Right ventricle myocardium superior (tissue), 1 donor: ENCODE measurements at regions not wholly inside any gene's neighbourhood (a gene's known extent, or its start where the extent isn't known, plus 50 kb on each side); places are given as distances from the start of the nearest gene placed in this dataset.
"Not testable (repeated sequence)": the region's sequence is repeated elsewhere in the genome, so short reads cannot be mapped to it uniquely, and the experiment has no call there.

ENCODE experiments used
- ATAC-seq: fragments of 200-7000 bp; cut with Tn5 transposase; one replicate; pipeline ENCODE4 v1.9.1; 2020; ENCODE audit warnings: mild to moderate bottlenecking; ENCODE audit not compliant: poor library complexity
- DNase-seq: peaks from one replicate; pipeline ENCODE4 v3.0.0-alpha.2; 2020
- intact Hi-C: fragments of 100-400 bp; cut with DNase I; formaldehyde crosslinking; loops from one replicate; pipeline ENCODE4 v1.11.2; 2022
- donor health status: DM: no; HTN: yes; CAD: no; lungs with severe emphysema.

- ATAC-seq, result no peak
- intact Hi-C loops, result no loop called here
- no peak for DNase-seq
Measured at GRCh38 chrX:33989936-33990335, 142.2 kb downstream of the FAM47A start.

GRCh38 chrX:33987458-33987857, 144.7 kb downstream of the FAM47A start:
- intact Hi-C loops, result no loop called here
- ATAC-seq (no peak), DNase-seq (no peak)

GRCh38 chrX:33974676-33975075, 157.4 kb downstream of the FAM47A start:
- intact Hi-C loops, result no loop called here
- no peak for ATAC-seq
- DNase-seq, result no peak

GRCh38 chrX:33970028-33970967, 161.8 kb downstream of the FAM47A start:
- ATAC-seq (no peak), DNase-seq (no peak)
- intact Hi-C loops, result no loop called here

- intact Hi-C loops, result no loop called here
Measured at GRCh38 chrX:33969105-33969504, 163.0 kb downstream of the FAM47A start.

GRCh38 chrX:33968611-33969010, 163.5 kb downstream of the FAM47A start:
- ATAC-seq (no peak), DNase-seq (no peak)
- intact Hi-C loops, result no loop called here

More at GRCh38 chrX:33969105-33969504, 163.0 kb downstream of the FAM47A start:
- ATAC-seq, result no peak
- DNase-seq, result no peak

GRCh38 chrX:33949300-33949699, 182.8 kb downstream of the FAM47A start:
- ATAC-seq (no peak), DNase-seq (no peak)
- intact Hi-C loops, result no loop called here

- ATAC-seq, DNase-seq, intact Hi-C loops: not testable (repeated sequence)
Measured at GRCh38 chrX:33926249-33926648, 205.9 kb downstream of the FAM47A start.

- DNase-seq (no peak), ATAC-seq (no peak)
- intact Hi-C loops, result no loop called here
Measured at GRCh38 chrX:33923262-33923661, 208.9 kb downstream of the FAM47A start.

- no peak for ATAC-seq
- intact Hi-C loops, result no loop called here
- no peak for DNase-seq
Measured at GRCh38 chrX:33909836-33910235, 222.3 kb downstream of the FAM47A start.

- no peak for ATAC-seq
- DNase-seq, result no peak
- intact Hi-C loops, result no loop called here
Measured at GRCh38 chrX:33908898-33909297, 223.2 kb downstream of the FAM47A start.

GRCh38 chrX:33908074-33908473, 224.0 kb downstream of the FAM47A start:
- ATAC-seq, result no peak
- intact Hi-C loops, result no loop called here

GRCh38 chrX:33906971-33907370, 225.1 kb downstream of the FAM47A start:
- ATAC-seq (no peak), DNase-seq (no peak)
- intact Hi-C loops, result no loop called here

More at GRCh38 chrX:33908074-33908473, 224.0 kb downstream of the FAM47A start:
- no peak for DNase-seq

- intact Hi-C loops, result no loop called here
- ATAC-seq (no peak), DNase-seq (no peak)
Measured at GRCh38 chrX:33892670-33893069, 239.4 kb downstream of the FAM47A start.

- intact Hi-C loops, result no loop called here
- no peak for DNase-seq
- ATAC-seq, result no peak
Measured at GRCh38 chrX:33855251-33855650, 276.9 kb downstream of the FAM47A start.

GRCh38 chrX:33852146-33852545, 280.0 kb downstream of the FAM47A start:
- DNase-seq, intact Hi-C loops, ATAC-seq: not testable (repeated sequence)

- intact Hi-C loops, result no loop called here
- DNase-seq (no peak), ATAC-seq (no peak)
Measured at GRCh38 chrX:33840176-33840575, 291.9 kb downstream of the FAM47A start.

GRCh38 chrX:33831211-33831610, 300.9 kb downstream of the FAM47A start:
- intact Hi-C loops, result no loop called here
- DNase-seq (no peak), ATAC-seq (no peak)

GRCh38 chrX:33817266-33817665, 314.8 kb downstream of the FAM47A start:
- DNase-seq (no peak), ATAC-seq (no peak)
- intact Hi-C loops, result no loop called here

GRCh38 chrX:33808636-33809035, 323.5 kb downstream of the FAM47A start:
- DNase-seq (no peak), ATAC-seq (no peak)
- intact Hi-C loops, result no loop called here
